ENCODE measurements at regions not wholly inside any gene's neighbourhood (a gene's known extent, or its start where the extent isn't known, plus 50 kb on each side); places are given as distances from the start of the nearest gene placed in this dataset.

DNA sequence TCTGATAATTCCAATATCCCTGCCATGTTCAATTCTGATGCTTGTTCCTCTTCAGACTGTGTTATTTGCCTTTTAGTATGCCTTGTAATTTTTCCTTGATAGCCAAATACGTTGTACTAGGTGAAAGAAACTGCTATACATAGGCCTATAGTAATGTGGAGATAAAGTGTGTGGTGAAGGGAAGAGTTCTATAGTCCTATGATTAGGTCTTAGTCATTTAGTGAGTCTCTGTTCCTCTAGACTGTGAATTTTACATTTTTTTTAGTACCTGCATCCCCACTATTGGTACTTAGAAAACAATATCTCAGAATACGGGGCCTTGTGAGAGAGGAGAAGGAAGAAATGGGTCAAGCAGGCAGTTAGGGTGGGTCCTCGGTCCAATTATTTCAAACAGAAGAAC is 59.6 kb upstream of the SEMA3E start:
- DNase-seq: no peak

DNA sequence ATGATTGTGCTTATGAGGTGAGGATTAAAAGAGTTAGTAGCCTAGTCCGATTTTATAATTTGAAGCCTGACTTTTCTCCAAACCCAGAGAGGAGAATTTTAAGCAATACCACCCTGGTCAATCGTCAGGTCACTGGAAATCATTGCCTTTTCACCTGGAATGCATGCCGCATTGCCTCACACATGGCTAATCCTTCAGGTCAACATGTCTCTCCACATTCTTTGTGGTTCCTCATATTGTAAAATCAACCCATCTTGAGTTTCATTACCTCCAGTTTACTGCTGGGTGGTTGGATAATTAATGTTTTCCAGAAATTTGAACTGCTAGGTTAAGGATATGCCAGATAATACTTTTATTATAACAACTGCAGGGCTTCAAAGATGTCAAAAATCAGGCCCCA is 55.6 kb upstream of the SEMA3E start:
- DNase-seq: no peak

DNA sequence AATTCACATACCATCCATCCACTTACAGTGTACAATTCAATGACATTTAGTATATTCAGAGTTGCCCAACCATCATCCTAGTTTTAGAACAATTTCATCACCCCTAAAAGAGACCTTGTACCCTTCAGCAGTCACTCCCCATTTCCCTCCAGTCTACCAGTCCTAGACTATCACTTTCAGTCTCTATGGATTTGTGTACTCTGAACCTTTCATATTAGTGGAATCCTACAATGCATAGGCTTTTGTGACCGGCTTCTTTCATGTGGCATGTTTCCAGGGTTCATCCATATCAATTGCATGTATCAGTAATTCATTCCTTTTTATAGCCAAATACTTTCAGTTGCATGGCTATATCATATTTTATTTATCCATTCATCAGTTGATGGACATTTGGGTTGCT is 53.5 kb upstream of the SEMA3E start:
- DNase-seq: no peak

DNA sequence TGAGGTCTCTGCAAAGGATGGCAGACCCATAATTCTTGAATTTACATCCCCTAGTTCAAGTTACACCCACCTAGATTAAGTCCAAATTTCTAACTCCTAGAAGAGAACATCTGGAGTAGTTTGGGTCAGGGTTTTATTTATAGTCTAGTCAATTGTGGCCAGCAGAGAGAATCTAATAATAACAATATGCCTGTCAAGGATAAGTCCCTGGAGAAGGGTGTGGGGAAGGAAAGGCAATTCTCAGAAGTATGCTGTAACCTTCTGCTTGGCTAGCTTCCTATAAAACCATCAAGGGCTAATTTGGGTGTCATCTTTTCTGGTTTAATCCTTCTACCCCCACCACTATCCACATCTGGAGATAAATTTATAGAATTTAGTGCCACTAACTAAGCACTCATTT is 52.8 kb upstream of the SEMA3E start:
- DNase-seq: no peak
